Esophagus squamous epithelium (tissue), 4 donors: ENCODE measurements at regions not wholly inside any gene's neighbourhood (a gene's known extent, or its start where the extent isn't known, plus 50 kb on each side); places are given as distances from the start of the nearest gene placed in this dataset.

ENCODE experiments used
- POLR2A ChIP-seq, 4 donors: fragments of 450-650 bp; IDR thresholded peaks; one replicate each; pipeline ENCODE4 v1.6.1; 2017; ENCODE audit warnings: antibody characterized with exemption in 4 of 4, mild to moderate bottlenecking in 4 of 4, moderate library complexity in 3 of 4
- TF ChIP-seq, protein P1 (sequence below), 6 experiments: fragments of 450-650 bp in 4 of 6; fragments of 200-600 bp in 2 of 6; sonication (generic) in 2 of 6; IDR thresholded peaks; one replicate each; pipeline ENCODE4 v1.5.1; 2016 to 2019; ENCODE audit warnings: antibody characterized with exemption in 6 of 6, mild to moderate bottlenecking in 4 of 6, moderate library complexity in 4 of 6

- TF ChIP-seq, protein P1, sequence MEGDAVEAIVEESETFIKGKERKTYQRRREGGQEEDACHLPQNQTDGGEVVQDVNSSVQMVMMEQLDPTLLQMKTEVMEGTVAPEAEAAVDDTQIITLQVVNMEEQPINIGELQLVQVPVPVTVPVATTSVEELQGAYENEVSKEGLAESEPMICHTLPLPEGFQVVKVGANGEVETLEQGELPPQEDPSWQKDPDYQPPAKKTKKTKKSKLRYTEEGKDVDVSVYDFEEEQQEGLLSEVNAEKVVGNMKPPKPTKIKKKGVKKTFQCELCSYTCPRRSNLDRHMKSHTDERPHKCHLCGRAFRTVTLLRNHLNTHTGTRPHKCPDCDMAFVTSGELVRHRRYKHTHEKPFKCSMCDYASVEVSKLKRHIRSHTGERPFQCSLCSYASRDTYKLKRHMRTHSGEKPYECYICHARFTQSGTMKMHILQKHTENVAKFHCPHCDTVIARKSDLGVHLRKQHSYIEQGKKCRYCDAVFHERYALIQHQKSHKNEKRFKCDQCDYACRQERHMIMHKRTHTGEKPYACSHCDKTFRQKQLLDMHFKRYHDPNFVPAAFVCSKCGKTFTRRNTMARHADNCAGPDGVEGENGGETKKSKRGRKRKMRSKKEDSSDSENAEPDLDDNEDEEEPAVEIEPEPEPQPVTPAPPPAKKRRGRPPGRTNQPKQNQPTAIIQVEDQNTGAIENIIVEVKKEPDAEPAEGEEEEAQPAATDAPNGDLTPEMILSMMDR (IDR thresholded peaks at IDR 0.05) = no peak
- no peak for TF ChIP-seq POLR2A (IDR thresholded peaks at IDR 0.05)
Measured at GRCh38 chr2:128721096-128721495, 402.4 kb upstream of the HS6ST1 start.
